ENCODE measurements at regions not wholly inside any gene's neighbourhood (a gene's known extent, or its start where the extent isn't known, plus 50 kb on each side); places are given as distances from the start of the nearest gene placed in this dataset.
"Not testable (repeated sequence)": the region's sequence is repeated elsewhere in the genome, so short reads cannot be mapped to it uniquely, and the experiment has no call there.

- no peak for DNase-seq
These were observed 180.5 kb downstream of the ZNF737 start for GRCh38 chr19:20385061-20385460.

- no peak for DNase-seq
These were observed 193.7 kb downstream of the ZNF737 start for GRCh38 chr19:20371911-20372310.

GRCh38 chr19:20371304-20371703, 194.3 kb downstream of the ZNF737 start:
- not testable (repeated sequence) for DNase-seq

DNA sequence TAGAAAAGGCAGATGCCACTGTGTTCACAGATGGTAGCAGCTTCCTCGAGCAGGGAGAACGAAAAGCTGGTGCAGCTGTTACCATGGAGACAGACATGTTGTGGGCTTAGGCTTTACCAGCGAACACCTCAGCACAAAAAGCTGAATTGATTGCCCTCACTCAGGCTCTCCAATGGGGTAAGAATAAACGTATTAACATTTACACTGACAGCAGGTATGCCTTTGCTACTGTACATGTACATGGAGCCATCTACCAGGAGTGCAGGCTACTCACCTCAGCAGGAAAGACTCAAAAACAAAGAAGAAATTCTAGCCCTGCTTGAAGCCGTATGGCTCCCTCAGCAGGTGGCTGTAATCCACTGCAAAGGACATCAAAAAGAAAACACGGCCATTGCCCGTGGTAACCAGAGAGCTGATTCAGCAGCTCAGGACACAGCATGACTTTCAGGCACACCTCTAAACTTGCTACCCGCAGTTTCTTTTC, 197.7 kb downstream of the ZNF737 start:
- DNase-seq: no peak

DNA sequence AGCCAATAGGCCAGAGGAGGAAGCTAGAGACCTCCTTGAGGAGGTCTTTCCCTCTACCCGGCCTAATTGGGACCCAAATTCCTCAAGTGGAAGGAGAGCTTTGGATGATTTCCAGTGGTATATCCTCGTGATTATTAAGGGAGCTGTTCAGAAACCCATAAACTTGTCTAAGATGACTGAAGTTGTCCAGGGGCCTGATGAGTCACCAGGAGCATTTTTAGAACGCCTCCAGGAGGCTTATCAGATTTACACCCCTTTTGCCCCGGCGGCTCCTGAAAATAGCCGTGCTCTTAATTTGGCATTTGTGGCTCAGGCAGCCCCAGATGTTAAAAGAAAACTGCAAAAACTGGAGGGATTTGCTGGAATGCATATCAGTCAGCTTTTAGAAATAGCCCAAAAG, 198.1 kb downstream of the ZNF486 start:
- no peak for DNase-seq

GRCh38 chr19:20359933-20360720, 193.1 kb downstream of the ZNF486 start:
- no peak for DNase-seq

- not testable (repeated sequence) for DNase-seq
These were observed 191.9 kb downstream of the ZNF486 start for GRCh38 chr19:20358841-20359465.

DNA sequence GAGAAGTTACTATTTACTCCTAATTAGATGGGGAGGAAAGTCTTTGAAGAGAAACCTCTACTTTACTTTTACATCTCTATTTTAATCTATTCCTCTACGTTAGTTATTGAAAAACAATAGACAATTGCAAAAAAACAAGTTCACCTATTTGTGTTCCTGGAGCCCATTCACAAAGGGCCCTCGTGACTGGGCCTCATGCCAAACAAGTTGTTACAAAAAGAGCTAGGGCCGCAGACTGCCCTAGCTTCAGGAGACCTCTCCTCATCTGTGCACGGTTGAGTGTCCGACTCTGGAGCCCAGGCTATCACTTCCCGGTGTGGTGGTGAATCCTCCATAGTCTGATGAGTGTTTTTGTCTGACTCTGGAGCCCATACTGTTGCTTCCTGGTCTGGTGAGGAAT, 190.9 kb downstream of the ZNF486 start:
- no peak for DNase-seq

DNA sequence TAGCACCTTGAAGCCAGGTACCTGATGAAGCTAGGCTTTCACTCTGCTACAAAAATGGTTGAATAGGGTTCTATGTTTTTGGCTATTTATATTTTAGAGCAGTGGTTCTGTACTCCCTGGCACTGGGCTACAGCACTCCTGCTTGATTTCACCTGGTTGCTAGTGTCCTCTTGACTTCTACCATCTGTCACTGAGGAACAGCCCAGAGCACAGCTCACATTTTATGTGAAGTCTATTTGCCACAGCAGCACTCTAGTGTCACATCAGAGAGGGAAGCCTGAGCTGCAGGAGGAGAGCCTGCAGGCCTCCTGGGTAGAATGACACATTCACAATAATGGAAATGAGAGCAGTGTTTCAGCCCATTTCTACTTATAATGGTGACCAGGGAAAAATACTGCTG, 184.2 kb downstream of the ZNF486 start:
- DNase-seq: no peak

GRCh38 chr19:20349206-20349605, 182.2 kb downstream of the ZNF486 start:
- DNase-seq: no peak

DNA sequence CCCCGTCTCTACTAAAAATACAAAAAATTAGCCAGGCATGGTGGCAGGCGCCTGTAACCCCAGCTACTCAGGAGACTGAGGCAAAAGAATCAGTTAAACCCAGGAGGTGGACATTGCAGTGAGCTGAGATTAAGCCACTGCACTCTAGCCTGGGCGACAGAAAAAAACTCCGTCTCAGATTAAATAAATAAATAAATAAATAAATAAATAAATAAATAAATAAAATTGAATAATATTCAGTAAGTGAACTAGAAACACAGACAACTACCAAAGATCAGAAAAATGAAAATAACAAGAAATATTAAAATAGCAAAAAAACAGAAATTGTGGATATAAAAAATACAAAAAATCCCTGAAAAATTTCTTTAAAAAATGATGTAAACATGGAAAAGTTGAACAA, 172.4 kb downstream of the ZNF486 start:
- no peak for DNase-seq

DNA sequence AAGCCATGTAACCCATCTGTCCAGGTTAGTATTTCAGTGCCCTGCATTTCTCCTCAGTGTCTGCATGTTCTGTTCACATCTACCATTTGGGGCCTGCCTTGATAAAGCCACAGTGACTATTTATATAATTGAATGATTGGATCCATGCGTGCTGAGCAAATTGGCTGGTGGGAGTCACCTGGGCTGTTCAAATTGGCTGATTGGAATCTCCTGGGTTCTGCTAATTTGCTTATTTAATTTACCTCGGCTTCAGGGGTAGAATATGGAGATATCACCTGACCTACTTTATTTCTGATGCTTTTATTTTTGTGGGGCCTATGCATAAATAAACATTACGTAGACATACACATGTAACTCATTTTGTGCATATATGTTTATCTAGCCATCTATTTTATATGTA, 167.7 kb downstream of the ZNF486 start:
- DNase-seq: no peak

GRCh38 chr19:20333508-20333907, 166.5 kb downstream of the ZNF486 start:
- DNase-seq: no peak

DNA sequence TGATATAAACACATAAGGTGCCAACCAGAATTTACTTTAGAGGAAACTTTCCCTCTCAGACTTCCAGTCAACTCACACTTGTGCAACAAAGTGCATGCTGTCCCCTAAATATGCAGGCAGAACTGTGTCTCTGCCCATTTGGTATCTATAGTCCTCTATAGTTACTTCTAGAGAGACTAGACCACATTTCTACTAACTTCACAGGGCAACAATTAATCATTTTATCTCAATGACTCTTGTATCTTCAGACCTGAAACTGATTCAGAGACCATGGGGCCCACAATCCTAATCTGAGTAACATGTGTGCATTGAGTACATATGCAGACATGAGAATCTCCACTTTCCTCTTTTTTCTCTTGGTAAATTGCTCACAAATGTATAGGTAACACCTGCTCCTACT, 158.1 kb downstream of the ZNF486 start:
- no peak for DNase-seq

GRCh38 chr19:20321139-20321763, 154.2 kb downstream of the ZNF486 start:
- DNase-seq: no peak

- no peak for DNase-seq
These were observed 153.2 kb downstream of the ZNF486 start for GRCh38 chr19:20320191-20320590.

DNA sequence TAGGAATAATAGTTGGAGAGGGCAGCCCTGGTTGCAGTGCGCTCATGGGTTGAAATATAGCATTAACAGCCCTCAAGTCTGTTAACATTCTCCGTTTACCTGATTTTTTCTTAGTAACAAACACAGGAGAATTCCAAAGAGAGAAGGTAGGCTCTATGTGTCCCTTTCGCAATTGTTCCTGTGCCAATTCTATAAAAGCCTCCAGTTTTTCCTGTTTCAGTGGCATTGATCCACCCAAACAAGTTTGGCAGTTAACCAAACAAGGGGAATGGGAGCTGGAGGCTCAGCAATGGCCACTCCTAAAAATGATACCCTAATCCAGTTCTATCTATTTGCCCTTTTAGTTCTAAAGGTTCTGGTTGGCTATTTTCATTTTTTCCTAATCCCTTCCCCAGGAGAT, 151.6 kb downstream of the ZNF486 start:
- DNase-seq: no peak

GRCh38 chr19:20315543-20315942, 148.5 kb downstream of the ZNF486 start:
- DNase-seq: no peak

DNA sequence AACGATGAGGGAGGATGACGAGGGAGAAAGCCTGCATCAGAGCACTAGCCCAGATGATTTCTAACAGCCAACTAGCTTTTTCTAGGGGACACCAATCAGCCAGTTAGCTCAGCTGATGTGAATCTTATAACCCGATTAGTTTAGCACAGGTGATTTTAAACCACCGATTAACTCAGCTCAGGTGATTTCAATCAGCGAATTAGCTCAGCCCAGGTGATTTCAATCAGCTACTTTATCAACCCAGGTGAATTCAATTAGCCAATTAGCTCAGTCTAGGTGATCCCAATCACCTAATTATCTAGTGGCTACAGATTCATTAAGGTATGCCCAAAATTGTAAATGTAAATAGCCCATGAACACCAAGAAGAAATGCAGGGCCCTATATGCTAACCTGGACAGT, 146.9 kb downstream of the ZNF486 start:
- DNase-seq: no peak

DNA sequence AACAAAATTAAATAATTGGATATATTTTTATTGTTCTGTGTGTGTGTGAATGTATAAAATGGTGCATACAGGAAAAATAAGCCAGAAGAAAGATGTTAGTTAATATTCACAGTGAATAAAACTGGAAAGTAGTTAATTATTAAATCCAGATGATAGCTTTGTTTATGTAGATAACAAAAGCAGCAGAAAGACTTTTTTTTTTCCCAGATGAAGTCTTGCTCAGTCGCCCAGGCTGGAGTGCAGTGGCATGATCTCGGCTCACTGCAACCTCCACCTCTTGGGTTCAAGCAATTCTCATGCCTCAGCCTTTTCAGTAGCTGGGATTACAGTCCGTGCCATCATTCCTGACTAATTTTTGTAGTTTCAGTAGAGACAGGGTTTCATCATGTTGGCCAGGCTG, 140.1 kb downstream of the ZNF486 start:
- no peak for DNase-seq

DNA sequence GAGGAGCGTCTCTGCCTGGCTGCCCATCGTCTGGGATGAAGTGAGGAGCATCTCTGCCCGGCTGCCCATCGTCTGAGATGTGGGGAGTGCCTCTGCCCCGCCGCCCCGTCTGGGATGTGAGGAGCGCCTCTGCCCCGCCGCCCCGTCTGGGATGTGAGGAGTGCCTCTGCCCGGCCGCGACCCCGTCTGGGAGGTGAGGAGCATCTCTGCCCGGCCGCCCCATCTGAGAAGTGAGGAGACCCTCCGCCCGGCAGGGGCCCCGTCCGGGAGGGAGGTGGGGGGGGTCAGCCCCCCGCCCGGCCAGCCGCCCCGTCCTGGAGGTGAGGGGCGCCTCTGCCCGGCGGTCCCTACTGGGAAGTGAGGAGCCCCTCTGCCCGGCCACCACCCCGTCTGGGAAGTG, 129.3 kb downstream of the ZNF486 start:
- DNase-seq: not testable (repeated sequence)

DNA sequence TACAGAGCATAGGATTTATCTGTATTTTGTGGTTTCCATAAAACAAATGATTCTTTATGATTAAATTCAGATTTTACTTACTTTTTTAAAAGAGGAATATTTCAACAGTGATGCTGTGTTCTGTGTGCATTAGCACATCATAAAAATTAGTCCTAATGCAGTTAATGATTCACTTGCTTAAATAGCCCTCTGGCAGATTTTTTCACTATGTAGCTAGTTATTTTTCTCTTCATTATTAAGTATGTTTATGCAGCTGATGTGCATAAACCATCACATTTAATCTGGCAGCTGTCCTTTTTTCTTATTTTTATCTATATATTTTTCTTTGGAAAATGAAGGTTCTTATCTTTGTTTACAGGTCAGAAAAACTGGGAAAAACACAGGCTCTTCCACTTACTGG, 127.2 kb downstream of the ZNF486 start:
- DNase-seq: no peak

GRCh38 chr19:20292520-20292919, 125.5 kb downstream of the ZNF486 start:
- not testable (repeated sequence) for DNase-seq

DNA sequence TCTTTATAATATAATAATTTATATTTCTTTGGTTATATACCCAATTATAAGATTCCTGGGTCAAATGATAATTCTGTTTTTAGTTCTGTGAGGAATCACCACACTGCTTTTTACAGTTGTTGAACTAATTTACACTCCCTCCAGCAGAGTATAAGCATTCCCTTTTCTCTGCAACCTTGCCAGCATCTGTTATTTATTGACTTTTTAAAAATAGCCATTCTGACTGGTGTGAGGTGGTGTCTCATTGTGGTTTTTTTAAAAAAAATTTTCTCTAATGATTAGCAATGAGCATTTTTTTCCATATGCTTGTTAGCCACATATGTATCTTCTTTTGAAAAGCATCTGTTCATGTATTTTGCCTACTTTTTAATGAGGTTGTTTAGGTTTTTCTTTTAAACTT, 122.2 kb downstream of the ZNF486 start:
- no peak for DNase-seq
